Activated T-helper 9 cell treated with anti-CD3 and anti-CD28 coated beads, Interleukin-2, amount 50 U/mL, for 16 hours (primary cell): ENCODE measurements at regions not wholly inside any gene's neighbourhood (a gene's known extent, or its start where the extent isn't known, plus 50 kb on each side); places are given as distances from the start of the nearest gene placed in this dataset.
"Not testable (repeated sequence)": the region's sequence is repeated elsewhere in the genome, so short reads cannot be mapped to it uniquely, and the experiment has no call there.

ENCODE experiments used
- DNase-seq: peaks from one replicate; pipeline ENCODE4 v3.0.0-alpha.2; 2020; ENCODE audit warnings: low read depth

DNA sequence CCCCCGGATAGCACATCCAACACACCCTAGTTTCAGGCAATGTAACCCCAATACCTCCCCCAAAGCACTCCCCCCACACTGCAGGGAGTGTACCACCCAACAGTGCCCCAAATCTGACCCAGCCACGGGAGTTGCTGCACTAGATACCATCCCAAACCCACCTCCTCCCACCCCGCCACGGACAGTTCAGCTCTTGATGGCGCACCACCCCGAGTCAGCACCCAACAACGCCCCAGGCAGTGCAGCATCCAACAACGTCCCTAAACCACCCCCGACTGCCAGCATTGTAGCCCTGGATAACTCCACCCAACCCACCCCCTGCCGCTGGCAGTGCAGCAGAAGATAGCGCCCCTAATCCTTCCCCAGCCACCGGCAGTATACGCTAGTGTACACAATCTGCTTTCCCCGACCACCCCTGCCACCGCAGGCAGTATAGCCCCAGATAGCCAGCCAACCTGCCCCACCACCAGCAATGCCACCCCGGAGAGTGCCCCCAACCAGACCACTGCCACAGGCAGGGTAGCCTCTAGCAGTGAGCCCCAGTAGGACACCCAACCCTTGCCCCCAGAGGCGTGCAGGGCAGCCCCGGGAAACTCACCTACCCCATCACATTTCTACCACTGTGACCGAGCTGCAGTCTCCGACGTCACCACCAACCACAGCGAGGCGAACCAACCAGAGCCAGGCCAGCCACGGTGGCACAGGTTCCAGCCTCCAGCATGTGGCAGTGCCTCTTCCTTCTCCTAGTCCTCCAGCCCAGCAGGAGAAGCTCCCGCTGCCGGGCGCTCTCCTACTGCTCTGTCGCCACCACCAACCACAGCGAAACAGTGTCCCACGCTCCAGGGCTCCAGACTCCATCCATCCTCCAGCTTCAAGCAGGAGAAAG lies 178.1 kb downstream of the POTEB3 start:
- DNase-seq: no peak

DNA sequence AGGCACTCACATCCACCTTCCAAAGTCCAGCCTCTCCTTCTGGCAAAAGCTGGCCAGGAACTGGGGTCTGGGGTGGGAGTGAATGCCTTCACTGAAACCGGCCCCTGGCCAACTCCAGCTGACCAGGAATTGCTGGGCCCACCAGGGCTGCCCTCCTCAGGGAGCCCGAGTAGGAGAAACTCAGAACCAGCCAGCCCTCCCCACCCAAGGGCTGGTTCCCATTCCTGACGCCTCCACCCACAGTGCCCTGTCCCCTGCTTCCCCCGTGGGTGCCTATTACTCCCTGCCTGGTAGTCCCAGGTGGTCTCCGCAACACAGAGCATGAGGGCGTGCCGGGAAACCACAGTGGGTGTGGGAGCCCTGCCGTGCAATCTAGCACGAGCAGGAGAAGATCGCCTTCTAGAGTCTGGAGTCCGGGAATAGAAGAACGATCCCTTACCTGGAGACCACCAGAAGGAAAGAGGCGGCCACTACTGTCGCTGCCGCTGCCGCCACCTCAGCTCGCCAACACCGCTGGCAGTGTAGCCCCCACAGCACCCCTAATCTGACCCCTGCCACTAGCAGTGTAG lies 178.8 kb downstream of the POTEB3 start:
- no peak for DNase-seq

DNA sequence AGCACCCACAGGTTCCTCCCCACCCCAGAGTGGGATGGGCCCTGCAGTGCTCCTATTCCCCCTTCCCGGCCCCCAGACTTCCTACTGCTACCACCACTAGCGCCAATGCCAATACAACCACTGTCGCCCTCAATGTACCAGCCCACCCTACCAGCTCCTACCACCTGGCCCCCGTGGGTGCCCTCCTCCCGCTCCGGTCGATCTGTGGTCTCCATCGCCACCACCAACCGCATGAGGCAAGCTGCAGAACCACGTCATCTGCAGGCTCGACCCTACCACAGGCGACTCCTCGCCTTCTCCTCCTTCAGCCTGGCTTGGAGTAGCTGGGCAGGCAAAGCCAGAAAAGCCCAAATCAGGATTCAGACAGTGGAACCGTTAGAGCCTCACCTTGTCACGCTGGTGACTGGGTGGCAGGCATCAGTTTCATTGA lies 179.3 kb downstream of the POTEB3 start:
- DNase-seq: no peak

DNA sequence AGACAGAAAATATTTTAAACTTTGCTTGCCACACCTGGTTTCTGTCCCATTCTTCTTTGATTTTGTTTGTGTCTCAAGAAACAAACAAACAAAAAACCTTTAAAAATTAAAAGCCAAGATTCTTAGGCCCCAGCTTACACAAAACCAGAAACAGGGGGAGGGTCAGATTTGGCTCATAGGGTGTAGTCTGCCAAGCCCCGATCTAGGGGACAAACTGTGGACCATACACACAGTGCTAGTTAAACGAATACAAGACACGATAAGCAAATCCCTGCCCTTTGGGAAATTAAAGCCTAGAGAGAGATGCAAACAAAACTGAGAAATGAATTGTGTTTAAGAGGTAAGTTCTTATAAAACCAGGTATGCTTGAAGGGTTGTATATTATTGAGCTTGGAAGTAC lies 181.7 kb downstream of the POTEB3 start:
- DNase-seq: not testable (repeated sequence)

DNA sequence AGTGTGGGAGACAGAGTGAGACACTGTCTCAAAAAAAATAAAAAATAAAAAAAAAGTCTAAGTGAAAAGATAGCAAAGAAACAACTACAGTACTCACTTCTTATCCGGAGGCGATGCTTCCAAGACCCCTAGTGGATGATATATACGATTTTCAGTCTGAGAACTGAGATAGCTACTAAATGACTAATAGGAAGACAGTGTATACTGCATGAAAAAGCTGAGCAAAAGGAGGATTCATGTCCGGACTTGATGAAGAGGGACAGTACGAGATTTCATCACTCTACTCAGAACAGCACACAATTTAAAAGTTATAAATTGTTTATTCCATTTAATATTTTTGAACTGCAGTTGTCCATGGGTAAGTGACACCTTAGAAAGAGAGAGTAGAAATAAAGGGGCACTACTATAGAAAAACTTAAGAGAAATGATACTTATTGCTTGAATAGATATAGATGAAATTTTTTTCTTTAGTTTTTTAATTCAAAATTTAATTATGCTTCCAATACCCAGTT lies 190.7 kb downstream of the POTEB3 start:
- DNase-seq: not testable (repeated sequence)
